PC-9 (cell line): ENCODE measurements at regions not wholly inside any gene's neighbourhood (a gene's known extent, or its start where the extent isn't known, plus 50 kb on each side); places are given as distances from the start of the nearest gene placed in this dataset.

ENCODE experiments used
- BruUV-seq: library from RNA; stranded (reverse); fragments of 400-500 nt; replicated peaks from 2 replicates; lab custom pipeline; 2021; lab: Mats Ljungman, UMichigan
- CTCF ChIA-PET: fragments of 300-600 bp; sonication (Branson Sonifier 250); formaldehyde crosslinking; loops from one replicate; lab custom pipeline; 2022; ENCODE audit warnings: antibody characterized with exemption; lab: Charles Lee
- POLR2A ChIA-PET: fragments of 300-600 bp; sonication (Branson Sonifier 250); formaldehyde crosslinking; loops from one replicate; lab custom pipeline; 2022; ENCODE audit warnings: antibody characterized with exemption; ENCODE audit not compliant: unreplicated experiment; lab: Charles Lee
- DNase-seq, 2 experiments: peaks; one replicate each; pipeline versions ENCODE4 v3.0.0 to v3.0.0-alpha.2; 2015 to 2022; ENCODE audit warnings: mixed read lengths in 1 of 2
- H2AFZ ChIP-seq: fragments of 200-600 bp; sonication (generic); 2 replicates; pipeline ENCODE4 v1.8.1; 2017; ENCODE audit warnings: antibody characterized with exemption
- H3F3A ChIP-seq: fragments of 200-600 bp; sonication (generic); 2 replicates; pipeline ENCODE4 v1.8.1; 2017; ENCODE audit warnings: antibody characterized with exemption, mild to moderate bottlenecking, low read depth; ENCODE audit not compliant: insufficient read depth
- H3K27ac ChIP-seq: fragments of 200-600 bp; sonication (generic); 2 replicates; pipeline ENCODE4 v1.6.1; 2016; ENCODE audit warnings: mixed run types
- H3K27me3 ChIP-seq: fragments of 200-600 bp; sonication (generic); 2 replicates; pipeline ENCODE4 v1.6.1; 2016; ENCODE audit warnings: low read depth, mixed run types; ENCODE audit not compliant: insufficient read depth
- H3K36me3 ChIP-seq: fragments of 200-600 bp; sonication (generic); 2 replicates; pipeline ENCODE4 v1.6.1; 2016; ENCODE audit warnings: low read depth, mixed run types
- H3K4me1 ChIP-seq: fragments of 200-600 bp; sonication (generic); replicated peaks from 2 replicates; pipeline ENCODE4 v1.6.1; 2016; ENCODE audit warnings: mixed run types; ENCODE audit not compliant: insufficient read depth
- H3K4me2 ChIP-seq: fragments of 200-600 bp; sonication (generic); 2 replicates; pipeline ENCODE4 v1.6.1; 2017; ENCODE audit warnings: mixed run types
- H3K4me3 ChIP-seq: fragments of 200-600 bp; sonication (generic); 2 replicates; pipeline ENCODE4 v1.6.1; 2016; ENCODE audit warnings: mixed run types
- H3K79me2 ChIP-seq: fragments of 200-600 bp; sonication (generic); 2 replicates; pipeline ENCODE4 v1.6.1; 2017; ENCODE audit warnings: low read depth, mixed run types
- H3K9me2 ChIP-seq: fragments of 200-600 bp; sonication (generic); 2 replicates; pipeline ENCODE4 v1.8.1; 2017; ENCODE audit warnings: mild to moderate bottlenecking; ENCODE audit not compliant: insufficient read depth
- H3K9me3 ChIP-seq: fragments of 200-600 bp; sonication (generic); 2 replicates; pipeline ENCODE4 v1.8.1; 2016; ENCODE audit warnings: low read depth; ENCODE audit not compliant: insufficient read depth
- H4K20me1 ChIP-seq: fragments of 200-600 bp; sonication (generic); 2 replicates; pipeline ENCODE4 v1.8.1; 2017; ENCODE audit not compliant: insufficient read depth
- CTCF ChIP-seq: fragments of 200-600 bp; sonication (generic); conservative IDR thresholded peaks from 2 replicates; pipeline ENCODE4 v1.6.1; 2017; ENCODE audit warnings: mixed run types, antibody characterized with exemption, mild to moderate bottlenecking, moderate library complexity
- EZH2 ChIP-seq: fragments of 200-600 bp; sonication (generic); IDR thresholded peaks from 2 replicates; pipeline ENCODE4 v1.8.0; 2017; ENCODE audit warnings: antibody characterized with exemption, low read depth
- intact Hi-C: fragments of 100-400 bp; cut with micrococcal nuclease; formaldehyde crosslinking; loops from one replicate; pipeline ENCODE4 v1.10.0; 2022; ENCODE audit not compliant: unreplicated experiment

GRCh38 chr15:31570591-31570990, 244.0 kb downstream of the KLF13 start:
- no TSS peak for BruUV-seq
- no peaks in the 10 kb centered on the region for H3K79me2 ChIP-seq
- H3K27me3 ChIP-seq = peaks cover 21% of the 10 kb centered on the region
- no peaks in the 10 kb centered on the region for H3K9me2 ChIP-seq
- intact Hi-C loops = no loop called here
- no peak overlapping the region for H3K4me3 ChIP-seq
- no peak for DNase-seq
- H3K36me3 ChIP-seq = no peaks in the 10 kb centered on the region
- TF ChIP-seq CTCF = no peak
- no peak for TF ChIP-seq EZH2
- H3K27ac ChIP-seq = no peak overlapping the region
- H3K4me1 ChIP-seq = no peaks in the 10 kb centered on the region
- no peak overlapping the region for H2AFZ ChIP-seq
- no peaks in the 10 kb centered on the region for H3F3A ChIP-seq
- ChIA-PET CTCF (no interaction called here), POLR2A (no interaction called here)
- no peaks in the 10 kb centered on the region for H4K20me1 ChIP-seq
- no peak overlapping the region for H3K4me2 ChIP-seq
- H3K9me3 ChIP-seq = no peaks in the 10 kb centered on the region

GRCh38 chr15:31571676-31572075, 245.0 kb downstream of the KLF13 start:
- Histone ChIP-seq H3K9me2 (no peaks in the 10 kb centered on the region), H3F3A (no peaks in the 10 kb centered on the region), H3K4me2 (no peak overlapping the region), H3K79me2 (no peaks in the 10 kb centered on the region), H3K4me1 (no peaks in the 10 kb centered on the region), H3K4me3 (no peak overlapping the region), H3K27me3 (peaks cover 21% of the 10 kb centered on the region), H2AFZ (no peak overlapping the region), H3K9me3 (no peaks in the 10 kb centered on the region), H3K36me3 (no peaks in the 10 kb centered on the region), H3K27ac (no peak overlapping the region), H4K20me1 (no peaks in the 10 kb centered on the region)
- ChIA-PET POLR2A (no interaction called here), CTCF (no interaction called here)
- intact Hi-C loops = no loop called here
- DNase-seq = no peak
- BruUV-seq = no TSS peak
- TF ChIP-seq EZH2 = no peak
- TF ChIP-seq CTCF = no peak

- no peak overlapping the region for H3K4me2 ChIP-seq
- POLR2A ChIA-PET = no interaction called here
- TF ChIP-seq CTCF (no peak), EZH2 (no peak)
- no peaks in the 10 kb centered on the region for H3K36me3 ChIP-seq
- no peaks in the 10 kb centered on the region for H3K9me3 ChIP-seq
- peaks cover 21% of the 10 kb centered on the region for H3K27me3 ChIP-seq
- H2AFZ ChIP-seq = no peak overlapping the region
- no peak for DNase-seq
- H3K27ac ChIP-seq = no peak overlapping the region
- no TSS peak for BruUV-seq
- H3K4me1 ChIP-seq = no peaks in the 10 kb centered on the region
- intact Hi-C loops = no loop called here
- no peaks in the 10 kb centered on the region for H3K79me2 ChIP-seq
- no peaks in the 10 kb centered on the region for H4K20me1 ChIP-seq
- no peak overlapping the region for H3K4me3 ChIP-seq
- H3K9me2 ChIP-seq = no peaks in the 10 kb centered on the region
- CTCF ChIA-PET = no interaction called here
- H3F3A ChIP-seq = no peaks in the 10 kb centered on the region
Observed at GRCh38 chr15:31573759-31574158, 247.1 kb downstream of the KLF13 start.
